IMR-90 (cell line): ENCODE measurements at regions not wholly inside any gene's neighbourhood (a gene's known extent, or its start where the extent isn't known, plus 50 kb on each side); places are given as distances from the start of the nearest gene placed in this dataset.
A peak's percentile ranks its signal among the peaks of the same experiment; 100 is the strongest.

Experiments used
- CEBPB ChIP-seq: IDR thresholded peaks from 2 replicates; pipeline ENCODE4 v1.6.1; 2012; ENCODE audit warnings: low read depth, low read length, improper control_type of control experiment
- CTCF ChIP-seq: conservative IDR thresholded peaks from 2 replicates; pipeline ENCODE4 v1.5.1; 2012; ENCODE audit warnings: mild to moderate bottlenecking, low read depth, low read length, improper control_type of control experiment
- MAZ ChIP-seq: IDR thresholded peaks from 2 replicates; pipeline ENCODE4 v1.6.1; 2012; ENCODE audit warnings: low read depth, mild to moderate bottlenecking, low read length, improper control_type of control experiment, moderate library complexity, borderline replicate concordance
- NFE2L2 ChIP-seq: fragments of 150-350 bp; IDR thresholded peaks from 2 replicates; pipeline ENCODE4 v1.6.1; 2016; ENCODE audit warnings: low read depth, mild to moderate bottlenecking, low read length
- POLR2A ChIP-seq: IDR thresholded peaks from 2 replicates; pipeline ENCODE4 v1.6.1; 2012; ENCODE audit warnings: mild to moderate bottlenecking, low read depth, low read length
- RAD21 ChIP-seq: IDR thresholded peaks from 2 replicates; pipeline ENCODE4 v1.6.1; 2012; ENCODE audit warnings: low read length, improper control_type of control experiment
- SMC3 ChIP-seq: fragments of 150-350 bp; IDR thresholded peaks from 2 replicates; pipeline ENCODE4 v1.6.1; 2016; ENCODE audit warnings: low read depth, mild to moderate bottlenecking, antibody characterized with exemption, low read length, moderate library complexity
- USF2 ChIP-seq: fragments of 150-350 bp; IDR thresholded peaks from 2 replicates; pipeline ENCODE4 v1.6.1; 2017; ENCODE audit warnings: mild to moderate bottlenecking, antibody characterized with exemption, low read length, low read depth

GRCh38 chr1:201593200-201593921 lies 54.4 kb downstream of the NAV1 start:
- TF ChIP-seq CTCF: no peak
- TF ChIP-seq NFE2L2: peak; percentile 77; the same call in 1 of the 2 replicates
- no peak; the same call in 1 of the 2 replicates for TF ChIP-seq POLR2A
- peak; percentile 26; the same call in 1 of the 2 replicates for TF ChIP-seq SMC3
- TF ChIP-seq USF2: no peak
- peak; percentile 88; the same call in 1 of the 2 replicates for TF ChIP-seq MAZ
- no peak for TF ChIP-seq RAD21
- peak; percentile 99 for TF ChIP-seq CEBPB
